ENCODE measurements at regions not wholly inside any gene's neighbourhood (a gene's known extent, or its start where the extent isn't known, plus 50 kb on each side); places are given as distances from the start of the nearest gene placed in this dataset.

- no peak for TF ChIP-seq CTCF (IDR thresholded peaks at IDR 0.05; ENCODE audit: low read length, missing control alignments)
- no peak overlapping the region for H3K4me3 ChIP-seq (replicated peaks; ENCODE audit: low read depth, low read length)
- no peak for DNase-seq (ENCODE audit: low read depth)
Observed at GRCh38 chr4:136749989-136750388, 782.3 kb downstream of the PCDH18 start.

GRCh38 chr4:136748773-136749172 is 783.5 kb downstream of the PCDH18 start:
- no peak for DNase-seq (ENCODE audit: low read depth)
- no peak overlapping the region for H3K4me3 ChIP-seq (replicated peaks; ENCODE audit: low read depth, low read length)
- TF ChIP-seq CTCF (IDR thresholded peaks at IDR 0.05; ENCODE audit: low read length, missing control alignments) = no peak

GRCh38 chr4:136748165-136748564 is 784.1 kb downstream of the PCDH18 start:
- no peak overlapping the region for H3K4me3 ChIP-seq (replicated peaks; ENCODE audit: low read depth, low read length)
- DNase-seq (ENCODE audit: low read depth) = no peak
- TF ChIP-seq CTCF (IDR thresholded peaks at IDR 0.05; ENCODE audit: low read length, missing control alignments) = no peak

GRCh38 chr4:136743238-136743637 is 789.1 kb downstream of the PCDH18 start:
- no peak for TF ChIP-seq CTCF (IDR thresholded peaks at IDR 0.05; ENCODE audit: low read length, missing control alignments)
- H3K4me3 ChIP-seq (replicated peaks; ENCODE audit: low read depth, low read length) = no peak overlapping the region
- no peak for DNase-seq (ENCODE audit: low read depth)

- no peak overlapping the region for H3K4me3 ChIP-seq (replicated peaks; ENCODE audit: low read depth, low read length)
- DNase-seq (ENCODE audit: low read depth) = peak; percentile 55
- no peak for TF ChIP-seq CTCF (IDR thresholded peaks at IDR 0.05; ENCODE audit: low read length, missing control alignments)
Observed at GRCh38 chr4:136742333-136742732, 790.0 kb downstream of the PCDH18 start.

GRCh38 chr4:136741468-136741867 is 790.8 kb downstream of the PCDH18 start:
- H3K4me3 ChIP-seq (replicated peaks; ENCODE audit: low read depth, low read length) = no peak overlapping the region
- TF ChIP-seq CTCF (IDR thresholded peaks at IDR 0.05; ENCODE audit: low read length, missing control alignments) = no peak
- DNase-seq (ENCODE audit: low read depth) = peak; percentile 53

- TF ChIP-seq CTCF (IDR thresholded peaks at IDR 0.05; ENCODE audit: low read length, missing control alignments) = no peak
Observed at GRCh38 chr4:136740326-136740725, 792.0 kb downstream of the PCDH18 start.

More at GRCh38 chr4:136740326-136740725, 792.0 kb downstream of the PCDH18 start:
- H3K4me3 ChIP-seq (replicated peaks; ENCODE audit: low read depth, low read length) = no peak overlapping the region
- no peak for DNase-seq (ENCODE audit: low read depth)

All from fibroblast of pulmonary artery (primary cell).